ENCODE measurements at regions not wholly inside any gene's neighbourhood (a gene's known extent, or its start where the extent isn't known, plus 50 kb on each side); places are given as distances from the start of the nearest gene placed in this dataset.

DNA sequence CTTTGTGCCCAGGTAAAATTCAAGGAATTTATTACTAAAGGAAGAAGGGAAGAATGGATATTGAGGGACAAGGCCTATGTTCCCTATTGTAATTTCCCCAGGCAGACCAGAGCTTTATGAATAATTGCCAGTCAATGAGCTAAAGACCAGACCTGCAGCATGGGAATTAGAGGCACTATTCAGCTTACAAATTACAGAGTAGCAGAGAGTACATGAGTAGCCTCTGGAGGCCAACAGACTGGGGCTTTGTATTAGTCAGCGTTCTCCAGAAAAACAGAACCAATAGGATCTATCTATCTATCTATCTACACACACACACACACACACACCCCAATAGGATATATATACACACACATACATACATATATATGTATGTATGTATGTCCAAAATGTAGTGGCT lies 120.0 kb upstream of the RPH3A start:
- peaks cover 30% of the 10 kb centered on the region for H3K27me3 ChIP-seq (ENCODE audit: control insufficient read depth, low read length)
- H3K36me3 ChIP-seq (ENCODE audit: control insufficient read depth, low read length), result no peaks in the 10 kb centered on the region
- H3K9me3 ChIP-seq (ENCODE audit: control insufficient read depth, insufficient read depth, low read length), result no peaks in the 10 kb centered on the region

DNA sequence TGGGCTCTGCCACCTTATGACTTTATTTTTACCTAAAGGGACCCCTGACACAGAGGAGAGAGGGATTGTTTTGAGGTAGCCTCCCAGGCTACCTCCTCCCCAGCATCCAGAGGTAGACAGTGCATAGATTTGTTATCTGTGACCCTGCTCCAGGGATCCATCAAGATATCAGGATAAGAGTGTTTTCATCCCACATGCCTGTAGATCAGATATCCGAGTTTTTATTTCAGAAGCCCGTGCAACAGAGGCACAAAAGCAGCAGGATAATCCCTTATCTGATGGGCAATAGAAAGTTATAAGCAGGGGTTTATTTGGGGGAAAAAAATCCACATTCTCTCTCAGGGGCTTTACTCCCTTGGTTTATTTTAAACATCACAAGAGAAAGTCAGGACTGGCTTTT lies 117.0 kb upstream of the RPH3A start:
- H3K79me2 ChIP-seq (ENCODE audit: control insufficient read depth, low read length), result no peaks in the 10 kb centered on the region
- H4K20me1 ChIP-seq (ENCODE audit: control insufficient read depth, insufficient read depth, low read depth, low read length), result no peaks in the 10 kb centered on the region
- H3K4me2 ChIP-seq (ENCODE audit: low read length), result no peak overlapping the region
- H3K27me3 ChIP-seq (ENCODE audit: control insufficient read depth, low read length), result peaks cover 31% of the 10 kb centered on the region
- no peak for TF ChIP-seq EZH2phosphoT487 (IDR thresholded peaks at IDR 0.05; ENCODE audit: borderline replicate concordance, low read length)
- TF ChIP-seq, protein P1, sequence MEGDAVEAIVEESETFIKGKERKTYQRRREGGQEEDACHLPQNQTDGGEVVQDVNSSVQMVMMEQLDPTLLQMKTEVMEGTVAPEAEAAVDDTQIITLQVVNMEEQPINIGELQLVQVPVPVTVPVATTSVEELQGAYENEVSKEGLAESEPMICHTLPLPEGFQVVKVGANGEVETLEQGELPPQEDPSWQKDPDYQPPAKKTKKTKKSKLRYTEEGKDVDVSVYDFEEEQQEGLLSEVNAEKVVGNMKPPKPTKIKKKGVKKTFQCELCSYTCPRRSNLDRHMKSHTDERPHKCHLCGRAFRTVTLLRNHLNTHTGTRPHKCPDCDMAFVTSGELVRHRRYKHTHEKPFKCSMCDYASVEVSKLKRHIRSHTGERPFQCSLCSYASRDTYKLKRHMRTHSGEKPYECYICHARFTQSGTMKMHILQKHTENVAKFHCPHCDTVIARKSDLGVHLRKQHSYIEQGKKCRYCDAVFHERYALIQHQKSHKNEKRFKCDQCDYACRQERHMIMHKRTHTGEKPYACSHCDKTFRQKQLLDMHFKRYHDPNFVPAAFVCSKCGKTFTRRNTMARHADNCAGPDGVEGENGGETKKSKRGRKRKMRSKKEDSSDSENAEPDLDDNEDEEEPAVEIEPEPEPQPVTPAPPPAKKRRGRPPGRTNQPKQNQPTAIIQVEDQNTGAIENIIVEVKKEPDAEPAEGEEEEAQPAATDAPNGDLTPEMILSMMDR (IDR thresholded peaks at IDR 0.05; ENCODE audit: low read depth, low read length, poor library complexity, severe bottlenecking), result no peak
- no peaks in the 10 kb centered on the region for H3K4me1 ChIP-seq (ENCODE audit: control insufficient read depth, low read length)
- no peak overlapping the region for H3K27ac ChIP-seq (ENCODE audit: low read depth, low read length)
- H3K4me3 ChIP-seq (ENCODE audit: low read length), result no peak overlapping the region
- no peaks in the 10 kb centered on the region for H3K9me3 ChIP-seq (ENCODE audit: control insufficient read depth, insufficient read depth, low read length)
- no peaks in the 10 kb centered on the region for H3K9me2 ChIP-seq (replicated peaks; ENCODE audit: control insufficient read depth, low read length)
- H3K36me3 ChIP-seq (ENCODE audit: control insufficient read depth, low read length), result no peaks in the 10 kb centered on the region
- no peaks in the 10 kb centered on the region for H3F3A ChIP-seq (ENCODE audit: control insufficient read depth, insufficient read depth)

More for the DNA sequence above, 120.0 kb upstream of the RPH3A start:
- no peak overlapping the region for H3K4me3 ChIP-seq (ENCODE audit: low read length)
- no peak overlapping the region for H3K27ac ChIP-seq (ENCODE audit: low read depth, low read length)
- TF ChIP-seq, protein P1 (IDR thresholded peaks at IDR 0.05; ENCODE audit: low read depth, low read length, poor library complexity, severe bottlenecking), result no peak
- no peak for TF ChIP-seq EZH2phosphoT487 (IDR thresholded peaks at IDR 0.05; ENCODE audit: borderline replicate concordance, low read length)
- H3K9me2 ChIP-seq (replicated peaks; ENCODE audit: control insufficient read depth, low read length), result no peaks in the 10 kb centered on the region
- no peaks in the 10 kb centered on the region for H3F3A ChIP-seq (ENCODE audit: control insufficient read depth, insufficient read depth)
- H3K79me2 ChIP-seq (ENCODE audit: control insufficient read depth, low read length), result no peaks in the 10 kb centered on the region
- no peak overlapping the region for H3K4me2 ChIP-seq (ENCODE audit: low read length)
- H3K4me1 ChIP-seq (ENCODE audit: control insufficient read depth, low read length), result no peaks in the 10 kb centered on the region
- H4K20me1 ChIP-seq (ENCODE audit: control insufficient read depth, insufficient read depth, low read depth, low read length), result no peaks in the 10 kb centered on the region

DNA sequence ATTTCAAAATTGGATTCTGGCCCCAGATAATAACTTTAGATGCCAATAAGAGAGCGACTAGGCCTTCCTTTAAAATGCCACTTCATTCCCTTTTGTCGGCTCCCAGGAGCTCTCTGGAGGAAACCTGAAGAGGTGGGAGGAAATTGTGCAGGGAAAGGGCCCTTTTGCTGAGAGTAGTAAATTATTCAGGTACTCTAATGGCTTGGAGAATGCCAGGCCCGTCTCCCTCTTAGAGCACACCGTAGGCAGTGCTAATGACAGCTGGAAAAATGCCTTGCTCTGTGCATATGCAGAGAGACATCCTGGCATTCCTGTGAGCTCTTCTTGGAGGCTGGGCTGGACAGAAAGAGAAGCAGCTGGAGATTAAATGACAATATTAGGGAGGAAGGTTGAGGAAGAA lies 115.0 kb upstream of the RPH3A start:
- no peak overlapping the region for H3K27ac ChIP-seq (ENCODE audit: low read depth, low read length)
- no peak overlapping the region for H3K4me3 ChIP-seq (ENCODE audit: low read length)
- TF ChIP-seq EZH2phosphoT487 (IDR thresholded peaks at IDR 0.05; ENCODE audit: borderline replicate concordance, low read length), result no peak
- TF ChIP-seq, protein P1 (IDR thresholded peaks at IDR 0.05; ENCODE audit: low read depth, low read length, poor library complexity, severe bottlenecking), result no peak
- no peaks in the 10 kb centered on the region for H3K9me3 ChIP-seq (ENCODE audit: control insufficient read depth, insufficient read depth, low read length)
- peaks cover 33% of the 10 kb centered on the region for H3K27me3 ChIP-seq (ENCODE audit: control insufficient read depth, low read length)
- H3K79me2 ChIP-seq (ENCODE audit: control insufficient read depth, low read length), result no peaks in the 10 kb centered on the region
- no peaks in the 10 kb centered on the region for H3K36me3 ChIP-seq (ENCODE audit: control insufficient read depth, low read length)
- no peaks in the 10 kb centered on the region for H3F3A ChIP-seq (ENCODE audit: control insufficient read depth, insufficient read depth)
- H3K9me2 ChIP-seq (replicated peaks; ENCODE audit: control insufficient read depth, low read length), result no peaks in the 10 kb centered on the region
- H4K20me1 ChIP-seq (ENCODE audit: control insufficient read depth, insufficient read depth, low read depth, low read length), result no peaks in the 10 kb centered on the region
- no peaks in the 10 kb centered on the region for H3K4me1 ChIP-seq (ENCODE audit: control insufficient read depth, low read length)
- no peak overlapping the region for H3K4me2 ChIP-seq (ENCODE audit: low read length)

Data from DOHH2 (cell line).